Pulmonary artery endothelial cell (primary cell): ENCODE measurements at regions not wholly inside any gene's neighbourhood (a gene's known extent, or its start where the extent isn't known, plus 50 kb on each side); places are given as distances from the start of the nearest gene placed in this dataset.

Experiments
- DNase-seq: peaks from one replicate; pipeline ENCODE4 v3.0.0-alpha.2; 2011; ENCODE audit warnings: low read depth, low spot score

DNA sequence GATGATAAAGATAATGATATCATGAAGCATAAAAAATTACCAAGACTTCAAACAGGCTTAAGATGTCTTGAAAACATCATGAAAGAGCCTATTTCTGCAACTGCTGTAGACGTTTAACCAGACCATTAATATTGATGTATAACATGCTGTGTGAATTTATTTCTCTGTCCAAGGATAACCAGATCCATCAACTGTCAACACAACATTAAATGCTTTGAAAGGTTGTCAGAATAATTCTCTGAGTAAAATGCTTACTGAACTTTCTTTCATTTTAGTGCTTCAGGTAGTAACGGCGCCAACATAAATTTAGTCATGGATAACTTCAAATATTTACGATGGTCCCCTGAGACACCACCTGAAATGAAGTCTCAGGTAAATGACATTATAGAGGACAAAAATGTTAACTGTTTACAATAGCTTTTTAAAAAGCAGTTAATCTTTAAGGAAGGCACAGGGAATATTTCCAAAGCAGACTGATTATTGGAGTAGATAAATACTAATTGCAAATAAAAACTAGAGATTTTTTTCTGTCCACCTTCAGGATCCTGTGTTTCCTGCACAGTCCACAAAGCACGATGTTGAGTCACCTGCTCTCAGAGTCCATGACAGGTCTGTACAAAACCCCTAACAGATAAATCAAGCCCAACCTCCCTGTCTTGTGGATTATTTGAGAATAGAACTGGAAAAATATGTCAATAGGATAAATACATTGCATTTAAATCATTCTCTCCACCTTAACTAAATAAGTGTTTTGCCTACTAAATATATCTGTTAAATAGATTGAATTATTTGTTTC, 1213.2 kb downstream of the XPNPEP1 start:
- no peak for DNase-seq

DNA sequence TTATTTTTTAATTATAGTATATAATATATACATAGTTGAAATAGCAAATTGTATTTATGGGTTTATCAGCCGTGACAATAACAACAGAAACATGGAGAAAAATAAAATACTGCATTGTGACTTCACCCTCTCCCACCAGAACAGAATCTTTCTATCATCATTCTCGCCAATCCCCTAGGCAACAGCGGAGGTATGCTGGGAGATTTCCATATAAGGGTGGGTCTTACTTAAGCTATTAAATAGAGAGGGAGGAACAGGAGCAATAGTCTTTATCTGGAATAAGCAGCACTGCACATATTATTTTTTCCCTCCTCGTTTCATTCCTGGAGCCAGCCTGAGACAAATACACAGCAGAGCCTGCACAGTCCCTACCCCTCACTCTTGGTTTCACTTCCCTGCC, 1214.9 kb downstream of the XPNPEP1 start:
- DNase-seq: no peak

DNA sequence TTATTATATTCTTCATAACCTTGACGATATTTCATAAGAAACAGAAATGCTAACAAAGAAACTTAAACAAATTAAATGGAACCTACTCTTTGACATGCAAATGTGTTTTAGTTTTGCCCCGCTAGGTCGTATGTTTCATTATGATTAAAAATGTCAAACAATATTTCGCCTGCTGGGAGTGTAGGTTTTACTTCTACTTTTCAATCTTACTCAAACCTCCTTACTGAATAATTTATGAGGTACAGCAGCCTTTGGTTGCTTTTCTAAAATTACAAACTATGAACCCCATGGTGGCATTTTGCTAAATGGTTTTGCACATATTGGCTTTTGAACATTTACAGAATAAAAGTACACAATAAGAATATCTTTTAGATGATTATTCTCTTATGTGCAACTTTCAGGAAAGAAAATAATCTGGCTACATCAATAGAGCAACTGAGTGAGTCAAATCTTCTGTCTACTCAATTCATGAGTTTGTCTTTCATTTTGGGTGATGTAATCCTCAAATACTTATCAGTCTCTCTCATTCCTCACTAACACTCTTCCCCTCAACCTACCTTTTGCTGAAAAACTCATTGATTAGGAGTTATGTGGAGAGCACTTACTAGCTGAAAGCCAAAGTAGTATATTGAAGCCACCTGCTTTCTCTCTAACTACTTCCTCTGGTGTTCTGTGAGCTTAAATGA, 1226.4 kb downstream of the XPNPEP1 start:
- DNase-seq: no peak

DNA sequence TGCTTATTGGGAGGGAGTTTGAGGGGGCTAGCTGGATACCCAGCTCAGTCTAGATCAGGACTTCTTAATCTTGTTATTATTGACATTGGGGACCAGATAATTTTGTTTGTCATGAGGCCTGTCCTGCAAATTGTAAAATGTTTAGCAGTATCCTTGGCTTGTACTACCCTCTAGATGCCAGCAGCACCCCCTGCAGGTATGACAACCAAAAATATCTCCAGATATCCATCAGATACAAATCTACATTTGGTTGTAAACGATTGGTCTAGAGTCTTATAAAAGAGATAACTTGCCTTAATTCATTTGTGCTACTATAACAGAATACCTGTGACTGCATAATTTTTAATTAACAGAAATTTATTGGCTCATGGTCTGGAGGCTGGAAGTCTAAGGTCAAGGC, 1232.2 kb downstream of the XPNPEP1 start:
- DNase-seq: no peak

DNA sequence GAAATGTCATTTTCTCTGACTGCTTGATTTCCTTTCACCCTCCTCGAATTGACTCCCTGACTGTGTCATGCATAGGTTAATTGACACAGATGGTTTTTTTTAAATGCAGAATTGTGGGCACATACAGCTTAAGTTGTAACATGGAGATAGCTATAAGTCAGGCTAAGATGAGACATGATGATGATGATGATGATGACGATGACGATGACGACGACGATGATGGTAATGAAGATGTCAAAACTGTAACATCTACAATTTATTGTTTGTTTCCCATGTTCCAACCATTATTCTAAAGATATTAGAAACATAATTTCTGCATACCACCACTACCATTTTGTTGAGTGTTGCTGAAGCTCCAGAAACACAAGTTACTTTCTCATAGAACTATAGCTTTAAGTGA, 1232.8 kb downstream of the XPNPEP1 start:
- DNase-seq: no peak

DNA sequence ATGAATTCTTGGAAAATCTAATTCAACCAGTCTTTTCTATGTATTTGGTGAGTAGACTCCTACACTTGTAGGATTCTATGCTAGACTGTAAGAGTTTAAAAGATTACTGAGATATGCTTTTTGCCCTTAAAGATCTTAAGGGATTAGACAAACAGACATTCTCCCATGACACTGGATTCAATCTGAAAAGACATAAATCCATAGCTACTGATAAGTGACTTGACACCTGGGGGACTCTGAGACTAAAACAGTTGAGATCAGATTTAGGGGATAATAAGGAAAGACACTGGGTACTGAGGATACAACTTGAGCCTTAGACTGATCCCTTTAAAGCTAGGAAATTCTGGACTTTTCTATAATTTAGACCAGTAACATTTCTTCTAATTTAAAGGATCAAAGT, 1233.4 kb downstream of the XPNPEP1 start:
- no peak for DNase-seq

DNA sequence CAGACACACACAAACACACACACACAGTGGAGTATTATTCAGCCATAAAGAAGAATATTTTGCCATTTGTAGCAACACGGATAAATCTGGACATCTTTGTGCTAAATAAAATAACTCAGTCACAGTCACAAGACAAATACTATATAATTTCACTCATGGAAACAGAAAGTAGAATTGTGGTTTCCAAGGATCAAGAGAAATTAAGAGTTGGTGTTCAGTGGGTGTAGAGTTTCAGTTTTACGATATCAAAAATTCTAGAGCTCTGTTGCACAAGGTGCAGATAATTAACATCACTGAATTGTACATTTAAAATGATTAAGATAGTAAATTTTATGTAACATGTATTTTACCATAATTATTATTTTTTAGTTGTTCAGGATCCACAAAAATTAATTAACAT, 1235.0 kb downstream of the XPNPEP1 start:
- DNase-seq: no peak

DNA sequence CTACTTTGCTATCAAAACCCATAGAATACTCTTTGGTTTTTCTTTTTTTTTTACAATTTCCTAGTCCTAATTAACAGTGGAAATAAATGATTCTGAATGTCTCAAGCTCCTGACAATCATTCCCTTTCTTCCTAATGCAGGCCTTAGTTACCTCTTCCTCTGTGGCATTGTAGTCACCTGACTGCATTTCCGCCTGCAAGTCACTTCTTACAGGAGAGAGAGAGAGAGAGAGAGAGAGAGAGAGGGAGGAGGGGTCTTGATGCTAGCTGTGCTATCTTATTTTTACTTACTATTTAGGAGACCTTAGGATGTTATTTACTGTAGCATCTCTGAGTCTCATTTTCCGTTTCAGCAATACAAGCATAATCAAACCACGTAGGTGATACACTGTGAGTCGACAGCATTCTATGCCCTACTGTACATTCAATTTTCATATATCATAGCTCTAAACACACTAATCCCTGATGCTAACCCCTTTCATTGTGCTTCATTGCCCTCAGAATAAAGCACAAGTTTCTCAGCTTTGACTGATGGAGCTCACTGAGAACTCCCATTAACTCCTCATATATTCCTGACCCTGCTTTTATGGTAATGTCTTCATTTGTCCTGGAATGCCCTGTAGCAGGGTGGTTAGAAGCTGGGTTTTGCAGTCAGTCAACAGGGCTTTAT, 1237.3 kb downstream of the XPNPEP1 start:
- DNase-seq: no peak

DNA sequence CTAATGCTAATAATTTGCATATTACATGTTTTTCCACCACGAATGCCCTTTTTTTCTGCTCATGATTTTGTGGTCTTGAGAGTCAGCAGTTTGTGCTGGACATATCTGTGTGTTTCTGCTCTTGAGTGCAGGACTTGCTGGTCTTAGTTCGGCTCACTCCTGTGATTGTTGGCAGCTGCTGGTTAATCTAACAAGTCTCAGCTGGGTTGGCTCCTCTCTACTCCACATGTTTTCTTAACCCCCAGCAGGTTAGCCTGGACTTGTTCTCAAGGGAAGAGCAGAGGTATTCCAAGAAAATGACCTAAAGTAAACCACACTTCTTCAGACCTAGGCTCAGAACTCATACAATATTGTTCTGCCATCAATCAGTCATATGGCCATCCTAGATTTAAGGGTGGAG, 1238.9 kb downstream of the XPNPEP1 start:
- no peak for DNase-seq

DNA sequence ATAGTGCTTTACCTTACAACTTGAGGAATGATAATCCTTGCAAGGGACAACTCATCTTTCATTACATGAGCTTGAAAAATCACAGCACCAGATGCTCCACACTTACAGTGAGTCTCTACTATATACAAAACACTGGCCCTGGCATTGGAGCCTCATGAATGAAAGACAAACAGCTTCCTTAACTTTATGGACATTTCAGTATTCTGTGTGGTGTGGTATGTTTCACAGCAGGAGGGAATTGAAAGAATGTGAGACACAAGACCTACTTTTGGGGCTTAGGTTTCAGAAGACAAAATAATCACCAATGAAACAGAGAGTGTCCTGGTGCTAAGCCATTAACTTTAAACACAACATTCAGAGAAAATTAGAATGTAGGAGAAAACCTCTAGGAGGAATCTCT, 1249.6 kb downstream of the XPNPEP1 start:
- DNase-seq: no peak

DNA sequence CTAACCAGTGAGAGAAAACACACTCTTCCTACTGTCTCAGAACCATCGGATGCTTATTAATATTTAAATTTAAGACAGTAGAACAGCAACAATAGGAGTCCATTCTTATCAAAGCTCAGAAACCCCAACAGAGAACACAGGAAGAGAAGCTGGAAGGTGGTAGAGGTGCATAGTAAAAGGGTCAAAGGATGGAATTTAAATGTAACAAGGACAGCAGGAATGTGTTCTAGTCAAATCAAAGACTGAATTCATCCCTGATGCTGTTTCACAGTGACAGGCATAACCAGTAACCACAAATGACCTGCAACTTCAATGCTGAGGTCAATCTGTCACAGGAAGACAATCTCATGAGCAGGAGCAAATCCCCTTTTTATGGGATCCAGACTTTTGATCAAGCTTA, 1259.7 kb downstream of the XPNPEP1 start:
- no peak for DNase-seq

DNA sequence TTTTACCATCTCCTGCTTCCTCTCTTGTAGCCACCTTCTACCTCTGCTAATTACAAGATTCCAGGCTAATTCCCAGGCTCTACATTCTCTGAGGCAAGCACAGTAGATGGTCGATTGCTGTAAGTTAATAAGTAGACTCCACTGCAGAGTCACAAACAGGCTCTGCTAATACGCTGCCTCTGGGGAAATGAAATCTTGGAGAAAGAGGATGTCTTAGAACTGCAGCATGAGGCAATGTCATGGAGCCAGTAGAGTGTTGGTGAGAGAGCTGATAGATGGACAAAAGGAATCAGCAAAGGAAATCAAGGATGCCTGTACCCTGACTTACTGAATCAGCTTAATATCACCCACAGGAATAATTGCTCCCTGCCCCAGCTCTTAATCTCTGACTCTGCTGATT, 1260.3 kb downstream of the XPNPEP1 start:
- DNase-seq: no peak

DNA sequence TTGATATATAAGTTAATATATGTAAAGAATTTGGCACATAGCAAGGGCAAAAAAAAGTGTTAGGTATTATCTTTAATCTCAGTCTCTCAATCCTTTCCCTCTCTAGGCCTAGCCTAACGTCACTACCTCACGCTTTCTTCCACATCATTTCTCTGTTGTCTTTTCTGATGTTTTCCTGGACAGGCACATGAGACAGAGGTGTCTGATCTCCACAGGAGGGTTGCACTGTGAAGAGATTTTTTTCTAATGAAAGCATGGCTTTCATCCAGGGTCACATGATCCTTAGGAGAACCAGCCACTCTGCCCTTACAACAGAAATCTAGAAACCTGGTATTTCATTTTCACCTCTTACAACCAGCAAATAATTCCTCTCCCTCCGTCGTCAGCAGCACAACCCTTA, 1268.3 kb downstream of the XPNPEP1 start:
- DNase-seq: no peak

DNA sequence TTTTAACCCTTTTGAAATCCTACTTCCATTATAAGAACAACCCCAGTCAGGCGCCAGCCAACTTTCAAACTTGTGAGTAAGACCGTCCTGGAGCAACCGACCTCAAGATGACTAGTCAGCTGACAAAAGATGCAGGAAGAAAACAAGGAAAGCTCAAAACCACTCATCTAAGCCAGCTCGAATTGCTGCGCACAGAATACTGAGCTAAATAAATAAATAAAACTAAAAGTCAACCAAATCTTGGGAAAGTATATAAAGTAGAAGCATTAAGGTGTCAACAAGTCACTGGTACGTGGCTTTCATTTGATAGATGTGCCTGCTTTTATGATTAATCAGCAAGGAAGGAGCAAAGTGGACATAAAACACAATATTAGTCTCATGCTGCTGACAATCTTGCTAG, 1269.8 kb downstream of the XPNPEP1 start:
- no peak for DNase-seq

DNA sequence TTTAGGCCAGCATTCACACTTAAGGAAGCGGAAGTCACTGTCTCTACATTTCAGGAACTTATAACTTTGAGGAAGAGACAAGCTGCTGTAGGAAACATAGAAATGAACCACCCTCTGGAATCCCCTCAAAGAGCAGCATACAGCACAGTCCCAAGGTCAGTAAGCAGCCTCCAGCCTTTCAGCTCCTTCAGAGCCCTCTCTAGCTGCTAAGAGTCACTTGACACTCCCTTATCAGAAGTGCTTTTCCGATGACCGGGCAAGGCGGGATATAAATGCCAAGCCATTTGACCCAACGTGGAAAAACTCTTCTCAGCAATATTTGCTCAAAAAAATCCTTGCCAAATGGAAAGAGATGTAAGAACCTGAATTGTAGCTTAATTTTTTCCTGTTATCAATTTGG, 1284.3 kb downstream of the XPNPEP1 start:
- no peak for DNase-seq

DNA sequence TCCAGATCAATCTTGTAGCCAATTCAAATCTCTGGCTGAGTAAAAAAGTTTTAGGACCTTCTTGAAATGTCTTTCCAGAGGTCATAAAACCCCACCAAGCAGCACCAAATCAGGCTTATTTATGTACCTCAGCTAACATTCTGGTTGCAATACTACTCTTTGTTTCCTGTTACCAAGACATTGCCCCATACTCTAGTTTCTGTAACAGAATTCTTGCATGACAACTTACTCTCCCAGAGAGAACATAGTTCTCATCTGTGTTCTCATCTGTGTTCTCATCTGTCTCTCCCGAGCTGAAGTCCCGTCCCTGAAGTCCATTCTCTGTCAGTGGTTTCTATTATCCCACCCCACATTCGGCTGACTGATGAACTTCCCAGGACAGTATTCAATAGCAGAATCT, 1285.1 kb downstream of the XPNPEP1 start:
- no peak for DNase-seq

DNA sequence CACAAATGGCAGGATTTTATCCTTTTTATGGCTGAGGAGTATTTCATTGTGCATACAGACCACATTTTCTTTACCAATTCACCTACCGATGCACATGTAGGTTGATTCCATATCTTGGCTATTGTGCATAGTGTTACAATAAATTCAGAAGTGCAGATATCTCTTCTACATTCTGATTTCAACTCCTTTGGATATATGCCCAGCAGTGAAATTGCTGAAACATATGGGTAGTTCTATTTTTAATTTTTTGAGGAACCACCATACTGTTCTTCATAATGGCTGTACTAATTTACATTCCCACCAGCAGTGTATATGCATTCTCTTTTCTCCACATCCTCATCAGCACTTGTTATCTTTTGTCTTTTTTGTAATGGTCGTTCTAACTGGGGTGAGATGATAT, 1290.3 kb downstream of the XPNPEP1 start:
- no peak for DNase-seq

DNA sequence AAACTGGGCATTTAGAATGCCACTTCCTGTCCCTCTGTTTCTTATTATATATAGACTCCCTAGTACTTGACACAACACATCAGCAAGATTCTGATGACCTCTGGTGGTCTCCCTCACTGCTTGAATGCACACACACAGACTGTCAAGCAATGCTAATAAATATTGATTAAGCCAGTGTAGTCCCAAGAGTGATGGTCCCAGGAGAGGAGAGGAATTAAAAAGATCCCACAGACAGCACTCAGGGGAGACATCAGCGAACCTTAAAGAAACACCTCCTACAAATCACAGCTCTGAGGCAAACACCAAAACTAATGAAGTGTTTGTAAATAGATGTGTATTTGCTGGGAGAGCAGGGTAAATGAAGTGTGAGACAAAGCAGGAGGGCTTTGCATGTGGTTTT, 1291.2 kb downstream of the XPNPEP1 start:
- no peak for DNase-seq

DNA sequence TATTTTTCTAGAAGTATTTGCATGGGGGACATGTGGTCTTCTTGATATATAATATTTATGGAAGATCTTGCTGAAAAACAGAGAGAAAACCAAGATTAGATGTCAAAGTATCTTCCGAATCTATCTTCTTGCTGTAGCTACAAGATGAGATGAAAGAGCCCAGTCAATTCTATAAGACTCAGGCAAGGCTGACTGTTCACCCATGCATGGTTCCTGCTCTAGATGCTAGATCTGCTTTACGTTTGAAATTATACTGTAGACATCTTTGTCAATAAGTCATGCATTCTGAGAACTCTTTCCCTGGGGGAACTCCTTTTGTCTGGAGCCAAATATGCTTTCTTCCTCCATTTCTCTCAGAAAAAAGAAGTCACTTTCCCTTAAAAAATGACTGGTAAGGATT, 1292.0 kb downstream of the XPNPEP1 start:
- no peak for DNase-seq

DNA sequence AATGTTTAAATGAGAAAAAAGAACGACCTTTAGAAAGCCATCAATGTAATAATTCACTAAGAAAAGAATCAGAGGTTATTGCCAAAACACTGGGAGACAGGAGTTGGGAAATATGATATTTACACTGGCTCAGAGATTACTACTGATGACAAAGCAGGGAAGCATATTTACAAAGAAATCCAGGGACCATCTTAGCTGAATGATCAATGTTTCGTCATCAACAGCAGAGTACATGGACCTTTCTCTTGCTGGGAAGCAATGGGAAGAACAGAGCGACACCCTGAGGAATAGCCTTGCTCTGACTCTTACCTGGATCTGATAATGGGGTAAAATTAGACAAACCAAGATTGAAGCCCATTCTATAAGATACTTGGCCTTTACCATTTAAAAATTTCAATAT, 1293.5 kb downstream of the XPNPEP1 start:
- no peak for DNase-seq

DNA sequence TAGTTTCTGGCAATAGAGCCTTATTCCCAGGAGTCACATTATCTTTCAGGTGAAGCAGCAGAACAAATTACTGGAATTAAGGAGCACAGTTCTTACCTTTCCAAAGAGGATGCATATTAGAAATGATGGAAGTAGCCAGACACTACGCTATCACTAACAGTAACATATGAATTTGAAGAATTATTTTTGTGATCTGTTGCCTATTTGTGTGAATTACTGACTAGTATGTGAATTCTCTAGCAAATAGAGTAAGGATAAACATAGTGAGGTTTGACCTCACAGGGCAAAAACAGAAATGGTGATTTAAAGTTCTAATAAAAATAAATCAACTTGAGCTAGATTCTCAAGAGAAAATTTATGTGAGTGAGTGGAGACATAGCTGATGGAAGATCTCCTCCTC, 1299.3 kb downstream of the XPNPEP1 start:
- DNase-seq: no peak

DNA sequence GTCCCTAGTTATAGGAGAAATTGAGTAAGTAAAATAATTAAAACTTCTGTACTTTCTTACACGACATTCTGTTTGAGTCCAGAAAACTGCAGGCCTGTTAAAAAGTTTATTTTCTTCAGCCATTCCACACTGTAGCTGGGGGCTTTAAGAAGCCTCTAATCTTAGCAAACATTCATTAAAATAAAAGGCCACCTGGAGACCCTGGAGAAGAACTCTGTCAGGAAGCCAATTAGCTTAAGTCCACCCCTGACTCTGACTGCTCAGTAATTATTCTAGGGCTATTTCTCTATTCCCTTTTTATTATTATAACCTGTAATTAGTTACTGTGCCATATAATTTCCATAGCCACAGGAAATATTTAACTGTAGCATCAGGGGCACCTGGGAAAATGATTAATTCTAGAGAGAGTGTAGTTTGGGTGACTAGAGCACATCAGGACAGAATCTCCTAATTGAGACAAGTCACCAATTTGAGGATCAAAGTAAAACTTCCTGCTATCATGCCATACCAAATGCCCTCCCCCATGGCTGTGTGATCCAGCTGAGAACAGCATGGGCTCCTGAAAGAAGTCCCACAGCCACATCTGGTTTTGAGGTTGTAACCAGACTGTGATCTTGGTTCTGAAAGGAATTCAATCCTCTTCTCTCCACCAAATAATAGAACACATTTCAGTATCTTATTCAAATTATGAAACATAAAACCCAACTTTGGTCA, 1302.3 kb downstream of the XPNPEP1 start:
- no peak for DNase-seq
